ENCODE measurements at regions not wholly inside any gene's neighbourhood (a gene's known extent, or its start where the extent isn't known, plus 50 kb on each side); places are given as distances from the start of the nearest gene placed in this dataset.

GRCh38 chr3:99470841-99471240 is 167.6 kb upstream of the COL8A1 start:
- no peak for TF ChIP-seq CTCF (IDR thresholded peaks at IDR 0.05; ENCODE audit: poor library complexity, severe bottlenecking)
- TF ChIP-seq EZH2 (IDR thresholded peaks at IDR 0.05; ENCODE audit: borderline replicate concordance, insufficient read depth, low read length, poor library complexity, severe bottlenecking), result no peak
- no peak for TF ChIP-seq POLR2AphosphoS5 (IDR thresholded peaks at IDR 0.05)
- TF ChIP-seq SMC3 (conservative IDR thresholded peaks at IDR 0.05; ENCODE audit: poor library complexity), result no peak
- TF ChIP-seq TAF1 (IDR thresholded peaks at IDR 0.05; ENCODE audit: low read depth), result no peak
- no peak for TF ChIP-seq EP300 (conservative IDR thresholded peaks at IDR 0.05; ENCODE audit: poor library complexity, severe bottlenecking)

All from neural cell (in vitro differentiated cells).